Smooth muscle cell (in vitro differentiated cells): ENCODE measurements at regions not wholly inside any gene's neighbourhood (a gene's known extent, or its start where the extent isn't known, plus 50 kb on each side); places are given as distances from the start of the nearest gene placed in this dataset.

Experiments used
- DNase-seq: peaks from one replicate; lab custom pipeline; 2025; ENCODE audit not compliant: unreplicated experiment; lab: John Stamatoyannopoulos, UW
- H2AFZ ChIP-seq: fragments of 200-600 bp; sonication (generic); 2 replicates; pipeline ENCODE4 v1.6.0; 2016; ENCODE audit warnings: antibody characterized with exemption, low read depth, mild to moderate bottlenecking
- H3F3A ChIP-seq: fragments of 200-600 bp; sonication (generic); 2 replicates; pipeline ENCODE4 v1.6.0; 2017; ENCODE audit warnings: antibody characterized with exemption, low read depth
- H3K27ac ChIP-seq: fragments of 200-600 bp; sonication (generic); 2 replicates; pipeline ENCODE4 v1.5.1; 2016; ENCODE audit warnings: low read depth, mild to moderate bottlenecking
- H3K27me3 ChIP-seq: fragments of 200-600 bp; sonication (generic); 2 replicates; pipeline ENCODE4 v1.6.1; 2016; ENCODE audit warnings: low read depth, mild to moderate bottlenecking
- H3K36me3 ChIP-seq: fragments of 200-600 bp; sonication (generic); 2 replicates; pipeline ENCODE4 v1.5.1; 2016; ENCODE audit warnings: low read depth
- H3K4me1 ChIP-seq: fragments of 200-600 bp; sonication (generic); 2 replicates; pipeline ENCODE4 v1.5.1; 2016; ENCODE audit warnings: low read depth
- H3K4me2 ChIP-seq: fragments of 200-600 bp; sonication (generic); 2 replicates; pipeline ENCODE4 v1.6.0; 2016; ENCODE audit warnings: mild to moderate bottlenecking
- H3K4me3 ChIP-seq: fragments of 200-600 bp; sonication (generic); 2 replicates; pipeline ENCODE4 v1.5.1; 2016; ENCODE audit warnings: mild to moderate bottlenecking
- H3K79me2 ChIP-seq: fragments of 200-600 bp; sonication (generic); 2 replicates; pipeline ENCODE4 v1.6.0; 2016; ENCODE audit warnings: low read depth, mild to moderate bottlenecking
- H3K9ac ChIP-seq: fragments of 200-600 bp; sonication (generic); 2 replicates; pipeline ENCODE4 v1.6.0; 2016; ENCODE audit warnings: low read depth
- H3K9me3 ChIP-seq: fragments of 200-600 bp; sonication (generic); replicated peaks from 2 replicates; pipeline ENCODE4 v1.5.1; 2016; ENCODE audit warnings: low read depth
- H4K20me1 ChIP-seq: fragments of 200-600 bp; sonication (generic); 2 replicates; pipeline ENCODE4 v1.6.0; 2016; ENCODE audit warnings: low read depth
- WGBS: methylation state at CpG from one replicate; pipeline ENCODE4 v1.1.7; 2016; ENCODE audit warnings: low lambda C conversion rate; 5-methylcytosine and 5-hydroxymethylcytosine counted together
- TF ChIP-seq, protein P1 (sequence below): fragments of 200-600 bp; sonication (generic); IDR thresholded peaks from 2 replicates; pipeline ENCODE4 v1.5.1; 2017; ENCODE audit warnings: borderline replicate concordance, mild to moderate bottlenecking, antibody characterized with exemption; ENCODE audit not compliant: insufficient read depth, poor library complexity, severe bottlenecking

DNA sequence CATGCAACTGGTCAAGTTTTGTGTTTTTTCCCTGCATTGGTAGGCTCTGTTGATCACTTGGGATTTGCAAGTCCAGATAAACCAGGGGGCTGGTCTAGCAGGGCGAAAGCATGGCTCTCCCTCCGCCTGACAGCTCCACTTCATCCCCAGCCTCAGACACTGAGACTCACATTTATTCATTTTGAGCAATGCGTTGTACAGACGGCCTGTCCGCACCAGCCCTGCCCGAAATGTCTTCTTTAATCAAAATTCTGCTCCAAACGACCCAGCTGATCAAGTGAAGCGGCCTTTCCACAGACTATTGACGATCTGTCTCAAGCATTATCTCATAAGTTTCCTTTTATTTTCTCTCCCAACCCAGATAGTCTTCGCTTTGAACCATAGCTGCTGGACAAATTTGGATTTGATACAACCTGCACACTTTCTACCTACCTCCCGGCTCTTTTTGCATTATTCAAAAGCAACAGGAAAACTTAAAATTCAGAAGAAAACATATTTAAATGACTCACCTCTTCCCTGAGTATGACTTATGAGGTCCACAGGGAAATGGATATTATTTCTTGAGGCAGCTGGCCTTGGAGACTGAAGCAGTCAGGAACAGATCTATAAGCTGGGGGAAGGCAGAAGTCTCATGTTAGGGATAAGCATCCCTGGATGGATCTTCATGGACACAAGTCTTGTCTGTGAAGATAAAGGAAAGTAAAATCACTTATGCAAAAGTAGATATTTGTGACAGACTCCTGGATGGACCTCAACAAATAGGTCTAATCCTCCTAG, 498.9 kb upstream of the MGMT start:
- H3K9me3 ChIP-seq, result no peaks in the 10 kb centered on the region
- H3K36me3 ChIP-seq, result no peaks in the 10 kb centered on the region
- H3K4me1 ChIP-seq, result no peaks in the 10 kb centered on the region
- WGBS, result 86% methylated on average over 11 of the region's 11 CpGs
- H3K4me2 ChIP-seq, result no peak overlapping the region
- no peak overlapping the region for H3K4me3 ChIP-seq
- H3K9ac ChIP-seq, result no peak overlapping the region
- H3F3A ChIP-seq, result no peaks in the 10 kb centered on the region
- no peaks in the 10 kb centered on the region for H3K79me2 ChIP-seq
- no peak for DNase-seq
- TF ChIP-seq, protein P1, sequence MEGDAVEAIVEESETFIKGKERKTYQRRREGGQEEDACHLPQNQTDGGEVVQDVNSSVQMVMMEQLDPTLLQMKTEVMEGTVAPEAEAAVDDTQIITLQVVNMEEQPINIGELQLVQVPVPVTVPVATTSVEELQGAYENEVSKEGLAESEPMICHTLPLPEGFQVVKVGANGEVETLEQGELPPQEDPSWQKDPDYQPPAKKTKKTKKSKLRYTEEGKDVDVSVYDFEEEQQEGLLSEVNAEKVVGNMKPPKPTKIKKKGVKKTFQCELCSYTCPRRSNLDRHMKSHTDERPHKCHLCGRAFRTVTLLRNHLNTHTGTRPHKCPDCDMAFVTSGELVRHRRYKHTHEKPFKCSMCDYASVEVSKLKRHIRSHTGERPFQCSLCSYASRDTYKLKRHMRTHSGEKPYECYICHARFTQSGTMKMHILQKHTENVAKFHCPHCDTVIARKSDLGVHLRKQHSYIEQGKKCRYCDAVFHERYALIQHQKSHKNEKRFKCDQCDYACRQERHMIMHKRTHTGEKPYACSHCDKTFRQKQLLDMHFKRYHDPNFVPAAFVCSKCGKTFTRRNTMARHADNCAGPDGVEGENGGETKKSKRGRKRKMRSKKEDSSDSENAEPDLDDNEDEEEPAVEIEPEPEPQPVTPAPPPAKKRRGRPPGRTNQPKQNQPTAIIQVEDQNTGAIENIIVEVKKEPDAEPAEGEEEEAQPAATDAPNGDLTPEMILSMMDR, result no peak
- no peaks in the 10 kb centered on the region for H4K20me1 ChIP-seq
- no peak overlapping the region for H3K27ac ChIP-seq
- H2AFZ ChIP-seq, result no peak overlapping the region
- no peaks in the 10 kb centered on the region for H3K27me3 ChIP-seq

DNA sequence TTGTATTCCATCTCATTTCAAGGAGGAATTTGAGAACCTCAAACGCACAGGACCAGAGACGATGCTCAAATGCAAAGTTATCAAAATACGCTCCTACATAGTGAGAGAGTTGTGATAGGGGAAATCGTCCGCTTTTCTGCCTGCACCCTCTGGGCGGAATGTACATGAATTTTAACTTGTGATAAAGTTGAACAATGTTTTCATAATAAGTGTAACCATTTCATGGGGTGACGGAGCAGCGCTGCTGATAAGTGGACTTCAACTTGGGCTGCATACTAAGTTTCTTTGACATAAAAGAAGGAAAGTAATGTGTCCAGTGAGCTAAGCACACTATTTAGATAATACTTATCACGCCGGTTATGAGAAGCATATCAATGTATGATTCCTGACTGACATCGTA, 497.5 kb upstream of the MGMT start:
- no peaks in the 10 kb centered on the region for H3F3A ChIP-seq
- H3K79me2 ChIP-seq, result no peaks in the 10 kb centered on the region
- H4K20me1 ChIP-seq, result no peaks in the 10 kb centered on the region
- DNase-seq, result no peak
- no peaks in the 10 kb centered on the region for H3K27me3 ChIP-seq
- no peak overlapping the region for H2AFZ ChIP-seq
- H3K4me1 ChIP-seq, result no peaks in the 10 kb centered on the region
- no peak overlapping the region for H3K4me3 ChIP-seq
- no peaks in the 10 kb centered on the region for H3K36me3 ChIP-seq
- H3K9me3 ChIP-seq, result no peaks in the 10 kb centered on the region
- 96% methylated on average over 11 of the region's 11 CpGs for whole genome bisulfite sequencing
- TF ChIP-seq, protein P1, result no peak
- no peak overlapping the region for H3K9ac ChIP-seq
- no peak overlapping the region for H3K4me2 ChIP-seq
- H3K27ac ChIP-seq, result no peak overlapping the region

DNA sequence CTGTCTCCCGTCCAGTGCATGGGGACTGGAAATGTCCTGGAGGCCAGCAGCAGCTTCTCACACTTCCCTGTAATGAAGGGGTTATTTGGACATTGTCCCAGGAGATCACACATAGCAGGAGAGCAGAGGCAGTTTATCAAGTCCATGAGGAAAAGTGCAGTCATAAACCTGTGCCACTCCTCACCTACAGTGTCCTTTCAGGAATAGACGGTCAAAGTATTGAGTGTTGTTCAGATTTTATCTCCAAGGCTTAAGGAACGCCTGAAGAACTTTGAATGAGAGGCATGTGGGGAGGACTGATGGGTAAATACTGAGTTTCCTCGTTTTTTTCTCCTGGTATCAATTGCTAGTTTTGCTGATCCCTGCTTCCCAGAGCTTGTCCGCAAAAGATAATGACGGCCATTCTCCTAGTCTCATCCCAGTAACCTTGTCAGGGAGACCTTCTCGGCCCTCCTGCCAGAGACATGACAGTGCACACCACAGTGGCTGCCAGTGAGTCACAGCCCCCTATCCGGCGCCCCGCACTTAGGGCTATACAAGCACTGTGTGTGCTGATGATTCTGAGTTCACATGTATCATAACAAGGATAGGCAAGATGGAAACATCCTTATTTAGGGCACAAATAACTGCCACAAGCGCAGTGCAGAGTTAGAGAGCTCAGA, 495.5 kb upstream of the MGMT start:
- Histone ChIP-seq H3K9me3 (no peaks in the 10 kb centered on the region), H3K27ac (no peak overlapping the region), H3K4me3 (no peak overlapping the region), H3K9ac (no peak overlapping the region), H3K4me2 (no peak overlapping the region), H3K27me3 (no peaks in the 10 kb centered on the region), H4K20me1 (no peaks in the 10 kb centered on the region), H2AFZ (no peak overlapping the region), H3K79me2 (no peaks in the 10 kb centered on the region), H3K4me1 (no peaks in the 10 kb centered on the region), H3K36me3 (no peaks in the 10 kb centered on the region), H3F3A (no peaks in the 10 kb centered on the region)
- no peak for DNase-seq
- WGBS, result 84% methylated on average over 11 of the region's 11 CpGs
- TF ChIP-seq, protein P1, result no peak
